ENCODE measurements at regions not wholly inside any gene's neighbourhood (a gene's known extent, or its start where the extent isn't known, plus 50 kb on each side); places are given as distances from the start of the nearest gene placed in this dataset.

- Histone ChIP-seq H3K9me3 (ENCODE audit: low read length) (no peaks in the 10 kb centered on the region), H3K79me2 (ENCODE audit: low read length) (peaks cover 16% of the 10 kb centered on the region; the same call in 1 of the 2 replicates), H3F3A (ENCODE audit: low read length, unreplicated experiment) (no peaks in the 10 kb centered on the region), H3K4me1 (ENCODE audit: insufficient read depth, low read length) (no peaks in the 10 kb centered on the region), H3K4me3 (ENCODE audit: low read length) (no peak overlapping the region), H4K20me1 (ENCODE audit: low read length) (no peaks in the 10 kb centered on the region), H3K27me3 (ENCODE audit: low read length) (no peaks in the 10 kb centered on the region), H3K36me3 (ENCODE audit: low read depth, low read length) (peaks cover 2% of the 10 kb centered on the region; the same call in 1 of the 2 replicates), H3K27ac (ENCODE audit: low read length) (no peak overlapping the region), H3K9me2 (replicated peaks; ENCODE audit: low read length) (no peaks in the 10 kb centered on the region), H2AFZ (ENCODE audit: low read length) (no peak overlapping the region), H3K9ac (ENCODE audit: low read length) (no peak overlapping the region), H3K4me2 (ENCODE audit: low read length) (no peak overlapping the region)
- CTCF ChIA-PET = no interaction called here
- TF ChIP-seq, protein P1, sequence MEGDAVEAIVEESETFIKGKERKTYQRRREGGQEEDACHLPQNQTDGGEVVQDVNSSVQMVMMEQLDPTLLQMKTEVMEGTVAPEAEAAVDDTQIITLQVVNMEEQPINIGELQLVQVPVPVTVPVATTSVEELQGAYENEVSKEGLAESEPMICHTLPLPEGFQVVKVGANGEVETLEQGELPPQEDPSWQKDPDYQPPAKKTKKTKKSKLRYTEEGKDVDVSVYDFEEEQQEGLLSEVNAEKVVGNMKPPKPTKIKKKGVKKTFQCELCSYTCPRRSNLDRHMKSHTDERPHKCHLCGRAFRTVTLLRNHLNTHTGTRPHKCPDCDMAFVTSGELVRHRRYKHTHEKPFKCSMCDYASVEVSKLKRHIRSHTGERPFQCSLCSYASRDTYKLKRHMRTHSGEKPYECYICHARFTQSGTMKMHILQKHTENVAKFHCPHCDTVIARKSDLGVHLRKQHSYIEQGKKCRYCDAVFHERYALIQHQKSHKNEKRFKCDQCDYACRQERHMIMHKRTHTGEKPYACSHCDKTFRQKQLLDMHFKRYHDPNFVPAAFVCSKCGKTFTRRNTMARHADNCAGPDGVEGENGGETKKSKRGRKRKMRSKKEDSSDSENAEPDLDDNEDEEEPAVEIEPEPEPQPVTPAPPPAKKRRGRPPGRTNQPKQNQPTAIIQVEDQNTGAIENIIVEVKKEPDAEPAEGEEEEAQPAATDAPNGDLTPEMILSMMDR (conservative IDR thresholded peaks at IDR 0.05; ENCODE audit: low read depth, low read length) = no peak
- no peak for TF ChIP-seq EZH2 (IDR thresholded peaks at IDR 0.05; ENCODE audit: low read length, unreplicated experiment)
- no peak for TF ChIP-seq EZH2phosphoT487 (IDR thresholded peaks at IDR 0.05; ENCODE audit: borderline replicate concordance, low read length)
- POLR2A ChIA-PET (ENCODE audit: unreplicated experiment) = no interaction called here
- ATAC-seq = no peak
- no TSS peak for BruUV-seq (replicated peaks)
- DNase-seq = no peak
- intact Hi-C loops (cut with micrococcal nuclease) = no loop called here
Observed at GRCh38 chr6:144401736-144402733, 116.9 kb downstream of the UTRN start.

DNA sequence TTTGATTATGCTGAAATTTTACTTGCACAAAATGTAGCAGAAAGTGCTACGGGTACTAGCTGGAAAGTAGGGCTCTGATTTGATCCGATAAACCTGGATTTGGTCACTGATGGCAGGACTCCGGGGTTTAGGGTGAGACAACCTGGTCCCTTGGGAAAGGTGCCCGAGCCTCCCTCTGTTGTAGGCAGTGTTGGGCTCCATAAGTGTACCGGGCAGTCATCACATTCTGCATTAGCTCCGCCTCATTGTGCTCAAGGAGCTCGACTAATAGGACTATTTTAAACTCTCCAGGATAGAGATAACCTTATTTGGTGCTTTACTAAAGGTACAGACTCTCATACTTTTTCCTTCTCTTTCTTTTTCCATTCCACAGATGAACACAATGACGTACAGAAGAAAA is 117.6 kb downstream of the UTRN start:
- CTCF ChIA-PET = no interaction called here
- H3K79me2 ChIP-seq (ENCODE audit: low read length) = peaks cover 9% of the 10 kb centered on the region; the same call in 1 of the 2 replicates
- POLR2A ChIA-PET (ENCODE audit: unreplicated experiment) = no interaction called here

More for the DNA sequence above, 117.6 kb downstream of the UTRN start:
- H3F3A ChIP-seq (ENCODE audit: low read length, unreplicated experiment) = no peaks in the 10 kb centered on the region
- intact Hi-C loops (cut with micrococcal nuclease) = no loop called here
- H3K4me3 ChIP-seq (ENCODE audit: low read length) = no peak overlapping the region
- H2AFZ ChIP-seq (ENCODE audit: low read length) = no peak overlapping the region
- no peaks in the 10 kb centered on the region for H3K9me3 ChIP-seq (ENCODE audit: low read length)
- H3K36me3 ChIP-seq (ENCODE audit: low read depth, low read length) = peaks cover 2% of the 10 kb centered on the region; the same call in 1 of the 2 replicates
- H3K9ac ChIP-seq (ENCODE audit: low read length) = no peak overlapping the region
- TF ChIP-seq, protein P1 (conservative IDR thresholded peaks at IDR 0.05; ENCODE audit: low read depth, low read length) = no peak
- no peak overlapping the region for H3K27ac ChIP-seq (ENCODE audit: low read length)
- no peak overlapping the region for H3K4me2 ChIP-seq (ENCODE audit: low read length)
- ATAC-seq (no peak), DNase-seq (no peak)
- no peaks in the 10 kb centered on the region for H3K27me3 ChIP-seq (ENCODE audit: low read length)
- no peaks in the 10 kb centered on the region for H4K20me1 ChIP-seq (ENCODE audit: low read length)
- no peaks in the 10 kb centered on the region for H3K9me2 ChIP-seq (replicated peaks; ENCODE audit: low read length)
- BruUV-seq (replicated peaks) = no TSS peak
- H3K4me1 ChIP-seq (ENCODE audit: insufficient read depth, low read length) = no peaks in the 10 kb centered on the region

Measured in PC-3 (cell line).